ENCODE measurements at regions not wholly inside any gene's neighbourhood (a gene's known extent, or its start where the extent isn't known, plus 50 kb on each side); places are given as distances from the start of the nearest gene placed in this dataset.

DNA sequence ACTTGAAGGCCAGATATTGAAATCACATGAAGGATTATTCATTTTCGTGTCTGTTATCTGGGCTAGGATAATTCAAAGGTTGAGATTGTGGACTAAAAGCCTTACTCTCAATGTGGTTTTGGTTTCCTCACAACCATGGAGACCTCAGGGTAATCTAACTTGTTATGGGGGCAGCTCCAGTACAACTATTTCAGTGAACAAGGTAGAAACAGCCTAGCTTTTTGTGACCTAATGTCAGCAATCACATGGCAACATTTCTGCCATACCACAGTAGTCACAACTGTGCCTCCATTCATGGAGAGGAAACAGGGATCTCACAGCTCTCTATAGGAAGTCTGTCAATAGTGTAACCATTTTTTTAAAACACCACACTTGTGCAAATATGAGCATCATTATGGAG, 62.4 kb upstream of the RARB start:
- no peaks in the 10 kb centered on the region for H3K9me3 ChIP-seq (replicated peaks; ENCODE audit: control insufficient read depth, insufficient read depth, low read length)
- no TSS peak for BruUV-seq (replicated peaks)
- CTCF ChIA-PET, result no interaction called here
- H3K4me3 ChIP-seq (replicated peaks in 1 of 3; ENCODE audit: insufficient read depth in 1 of 3, low read depth in 1 of 3, low read length in 3 of 3), result no peak overlapping the region
- H3K4me1 ChIP-seq (ENCODE audit: control insufficient read depth, extremely low read depth, insufficient read depth, low read length), result no peaks in the 10 kb centered on the region
- H3K36me3 ChIP-seq (ENCODE audit: control insufficient read depth in 2 of 2, extremely low read depth in 1 of 2, insufficient read depth in 2 of 2, low read length in 2 of 2), result no peaks in the 10 kb centered on the region
- TF ChIP-seq POLR2AphosphoS5 (IDR thresholded peaks at IDR 0.05; ENCODE audit: insufficient read depth, low read depth, low read length) (no peak), MYC (IDR thresholded peaks at IDR 0.05; ENCODE audit: low read depth, low read length) (no peak), GATA2 (IDR thresholded peaks at IDR 0.05; ENCODE audit: insufficient read depth, insufficient read length, low read depth, low read length) (no peak), JUN (IDR thresholded peaks at IDR 0.05; ENCODE audit: borderline replicate concordance, insufficient read depth, insufficient read length, low read depth) (no peak), FOS (IDR thresholded peaks at IDR 0.05; ENCODE audit: borderline replicate concordance, insufficient read depth, low read length) (no peak), POLR2A (IDR thresholded peaks at IDR 0.05; ENCODE audit: low read depth, low read length) (no peak), EZH2 (IDR thresholded peaks at IDR 0.05; ENCODE audit: borderline replicate concordance, low read depth, low read length, severe bottlenecking) (no peak)
- TF ChIP-seq, protein P1, sequence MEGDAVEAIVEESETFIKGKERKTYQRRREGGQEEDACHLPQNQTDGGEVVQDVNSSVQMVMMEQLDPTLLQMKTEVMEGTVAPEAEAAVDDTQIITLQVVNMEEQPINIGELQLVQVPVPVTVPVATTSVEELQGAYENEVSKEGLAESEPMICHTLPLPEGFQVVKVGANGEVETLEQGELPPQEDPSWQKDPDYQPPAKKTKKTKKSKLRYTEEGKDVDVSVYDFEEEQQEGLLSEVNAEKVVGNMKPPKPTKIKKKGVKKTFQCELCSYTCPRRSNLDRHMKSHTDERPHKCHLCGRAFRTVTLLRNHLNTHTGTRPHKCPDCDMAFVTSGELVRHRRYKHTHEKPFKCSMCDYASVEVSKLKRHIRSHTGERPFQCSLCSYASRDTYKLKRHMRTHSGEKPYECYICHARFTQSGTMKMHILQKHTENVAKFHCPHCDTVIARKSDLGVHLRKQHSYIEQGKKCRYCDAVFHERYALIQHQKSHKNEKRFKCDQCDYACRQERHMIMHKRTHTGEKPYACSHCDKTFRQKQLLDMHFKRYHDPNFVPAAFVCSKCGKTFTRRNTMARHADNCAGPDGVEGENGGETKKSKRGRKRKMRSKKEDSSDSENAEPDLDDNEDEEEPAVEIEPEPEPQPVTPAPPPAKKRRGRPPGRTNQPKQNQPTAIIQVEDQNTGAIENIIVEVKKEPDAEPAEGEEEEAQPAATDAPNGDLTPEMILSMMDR (IDR thresholded peaks at IDR 0.05; ENCODE audit: extremely low read depth in 1 of 2, insufficient read depth in 1 of 2, low read depth in 1 of 2, low read length in 2 of 2), result no peak
- TF ChIP-seq, protein P2, sequence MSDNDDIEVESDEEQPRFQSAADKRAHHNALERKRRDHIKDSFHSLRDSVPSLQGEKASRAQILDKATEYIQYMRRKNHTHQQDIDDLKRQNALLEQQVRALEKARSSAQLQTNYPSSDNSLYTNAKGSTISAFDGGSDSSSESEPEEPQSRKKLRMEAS (IDR thresholded peaks at IDR 0.05; ENCODE audit: insufficient read depth, insufficient read length), result no peak
- H3K79me2 ChIP-seq (ENCODE audit: control insufficient read depth, insufficient read depth, low read length), result no peaks in the 10 kb centered on the region
- no peaks in the 10 kb centered on the region for H4K20me1 ChIP-seq (replicated peaks; ENCODE audit: control insufficient read depth, extremely low read depth, insufficient read depth, low read length)
- FAIRE-seq, result no peak
- no peak for DNase-seq (ENCODE audit: low read depth, low spot score)
- no peaks in the 10 kb centered on the region for H3K27me3 ChIP-seq (ENCODE audit: control insufficient read depth in 2 of 2, insufficient read depth in 2 of 2, low read length in 2 of 2)
- no peaks in the 10 kb centered on the region for H3K9me1 ChIP-seq (replicated peaks; ENCODE audit: control insufficient read depth, extremely low read depth, insufficient read depth, low read length)
- POLR2A ChIA-PET, result no interaction called here
- dilution Hi-C loops (cut with MboI; ENCODE audit: extremely low pct_ligation_motif_present, low sequenced_read_pairs), result no loop called here
- no peak overlapping the region for H3K4me2 ChIP-seq (ENCODE audit: insufficient read depth, low read length)
- no peak overlapping the region for H2AFZ ChIP-seq (ENCODE audit: low read depth, low read length)
- H3K9ac ChIP-seq (replicated peaks; ENCODE audit: extremely low read depth, insufficient read depth, low read length), result no peak overlapping the region
- H3K27ac ChIP-seq (ENCODE audit: insufficient read depth, low read depth, low read length), result no peak overlapping the region
- intact Hi-C loops (cut with micrococcal nuclease), result no loop called here

Data from endothelial cell of umbilical vein (primary cell).